ENCODE measurements at regions not wholly inside any gene's neighbourhood (a gene's known extent, or its start where the extent isn't known, plus 50 kb on each side); places are given as distances from the start of the nearest gene placed in this dataset.
"Not testable (repeated sequence)": the region's sequence is repeated elsewhere in the genome, so short reads cannot be mapped to it uniquely, and the experiment has no call there.

DNA sequence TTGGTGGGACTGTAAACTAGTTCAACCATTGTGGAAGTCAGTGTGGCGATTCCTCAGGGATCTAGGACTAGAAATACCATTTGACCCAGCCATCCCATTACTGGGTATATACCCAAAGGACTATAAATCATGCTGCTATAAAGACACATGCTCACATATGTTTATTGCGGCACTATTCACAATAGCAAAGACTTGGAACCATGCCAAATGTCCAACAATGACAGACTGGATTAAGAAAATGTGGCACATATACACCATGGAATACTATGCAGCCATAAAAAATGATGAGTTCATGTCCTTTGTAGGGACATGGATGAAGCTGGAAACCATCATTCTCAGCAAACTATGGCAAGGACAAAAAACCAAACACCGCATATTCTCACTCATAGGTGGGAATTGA, 370.4 kb downstream of the DLEU7 start:
- H3K27me3 Mint-ChIP-seq (ENCODE audit: low read depth), result peaks cover 31% of the 10 kb centered on the region
- DNase-seq (ENCODE audit: low spot score); H3K9me3 Mint-ChIP-seq; H3K4me3 Mint-ChIP-seq; H3K27ac Mint-ChIP-seq; H3K4me1 Mint-ChIP-seq (ENCODE audit: low read depth); H3K36me3 Mint-ChIP-seq (ENCODE audit: low read depth): not testable (repeated sequence)

DNA sequence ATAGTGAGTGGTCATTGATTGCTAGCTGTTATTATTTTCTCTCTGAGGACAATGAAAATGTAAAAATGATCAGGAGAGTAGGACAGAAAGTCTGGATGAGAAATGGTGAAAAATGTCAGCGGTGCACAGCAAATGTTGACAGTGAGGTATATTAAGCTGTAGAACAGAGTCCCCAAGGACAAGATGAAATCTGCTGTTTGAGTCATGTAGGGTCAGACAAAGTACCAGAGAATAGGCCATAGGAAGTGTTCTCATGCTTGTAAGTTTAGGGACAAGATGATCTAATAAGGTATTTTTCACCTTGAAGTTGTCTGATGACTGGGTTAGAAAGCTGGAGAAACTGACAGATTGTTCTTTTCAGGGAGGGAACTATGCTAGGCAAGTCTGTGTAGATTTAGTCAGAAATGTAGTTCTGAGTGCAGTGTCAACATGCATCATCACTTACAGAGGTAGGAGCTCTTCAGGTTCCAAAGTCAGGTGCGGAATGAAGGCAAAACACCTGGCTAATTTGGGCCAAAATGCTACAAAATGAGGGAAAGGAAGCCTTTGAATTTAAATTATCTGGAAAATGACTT, 369.3 kb downstream of the DLEU7 start:
- H3K27ac Mint-ChIP-seq, result no peak overlapping the region

DNA sequence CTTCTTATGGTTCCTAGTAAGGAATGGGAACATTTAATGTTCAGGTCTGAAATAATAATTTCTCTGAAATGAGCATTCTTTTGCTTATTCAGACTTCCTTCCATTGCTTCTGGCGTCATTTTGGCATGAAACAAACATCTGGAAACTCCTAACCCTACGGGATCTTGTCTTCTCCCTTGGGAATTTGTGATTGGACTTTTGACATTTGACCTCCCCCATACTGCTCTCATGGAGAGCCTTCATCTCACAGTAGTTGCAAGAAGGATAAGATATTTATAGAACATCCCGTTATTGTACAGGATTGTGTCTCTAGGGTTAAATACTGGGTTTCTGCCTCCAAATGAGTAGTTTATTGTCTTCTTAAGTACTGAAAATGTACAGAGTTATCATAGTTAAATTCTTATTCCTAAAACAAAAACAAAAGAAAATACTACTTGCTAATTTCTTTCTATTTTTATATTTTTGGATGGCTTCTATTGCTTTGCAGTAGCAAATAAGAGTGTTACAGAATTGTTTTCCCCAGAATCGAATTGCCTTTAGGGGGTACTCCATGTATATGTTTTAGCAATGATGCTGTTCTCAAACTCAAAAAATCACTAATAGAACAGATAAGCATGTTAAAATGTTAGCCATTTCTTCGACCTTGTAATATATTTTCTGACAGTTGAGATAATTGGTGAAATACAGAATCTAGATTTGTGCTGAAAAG, 366.8 kb downstream of the DLEU7 start:
- Mint-ChIP-seq H3K4me3 (no peak overlapping the region), H3K27me3 (ENCODE audit: low read depth) (peaks cover 41% of the 10 kb centered on the region), H3K27ac (no peak overlapping the region), H3K36me3 (ENCODE audit: low read depth) (no peaks in the 10 kb centered on the region), H3K9me3 (no peaks in the 10 kb centered on the region), H3K4me1 (ENCODE audit: low read depth) (no peaks in the 10 kb centered on the region)
- no peak for DNase-seq (ENCODE audit: low spot score)

More for the DNA sequence above, 369.3 kb downstream of the DLEU7 start:
- H3K36me3 Mint-ChIP-seq (ENCODE audit: low read depth), result no peaks in the 10 kb centered on the region
- no peaks in the 10 kb centered on the region for H3K9me3 Mint-ChIP-seq
- peaks cover 31% of the 10 kb centered on the region for H3K27me3 Mint-ChIP-seq (ENCODE audit: low read depth)
- DNase-seq (ENCODE audit: low spot score), result no peak
- no peaks in the 10 kb centered on the region for H3K4me1 Mint-ChIP-seq (ENCODE audit: low read depth)
- no peak overlapping the region for H3K4me3 Mint-ChIP-seq

DNA sequence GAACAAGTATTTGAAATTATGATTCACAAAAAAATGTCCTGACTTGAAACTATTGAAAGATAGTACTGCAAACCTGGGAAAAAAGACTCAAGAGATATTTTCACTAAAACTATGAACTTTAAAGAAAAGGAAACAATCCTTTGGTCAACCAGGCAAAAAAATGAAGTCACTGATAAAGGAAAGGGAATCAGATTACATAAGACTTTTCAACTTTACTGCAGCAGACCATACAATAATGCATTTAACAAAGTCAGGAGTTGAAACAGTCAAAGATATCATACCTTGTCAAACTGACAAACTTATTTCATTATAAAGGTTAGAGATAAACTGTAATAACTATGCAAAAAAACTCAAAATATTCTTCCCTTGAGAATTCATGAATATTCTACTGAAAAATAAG, 361.6 kb downstream of the DLEU7 start:
- Mint-ChIP-seq H3K27me3 (ENCODE audit: low read depth) (peaks cover 53% of the 10 kb centered on the region), H3K4me3 (no peak overlapping the region), H3K9me3 (no peaks in the 10 kb centered on the region), H3K27ac (no peak overlapping the region), H3K36me3 (ENCODE audit: low read depth) (no peaks in the 10 kb centered on the region), H3K4me1 (ENCODE audit: low read depth) (no peaks in the 10 kb centered on the region)
- DNase-seq (ENCODE audit: low spot score), result no peak

DNA sequence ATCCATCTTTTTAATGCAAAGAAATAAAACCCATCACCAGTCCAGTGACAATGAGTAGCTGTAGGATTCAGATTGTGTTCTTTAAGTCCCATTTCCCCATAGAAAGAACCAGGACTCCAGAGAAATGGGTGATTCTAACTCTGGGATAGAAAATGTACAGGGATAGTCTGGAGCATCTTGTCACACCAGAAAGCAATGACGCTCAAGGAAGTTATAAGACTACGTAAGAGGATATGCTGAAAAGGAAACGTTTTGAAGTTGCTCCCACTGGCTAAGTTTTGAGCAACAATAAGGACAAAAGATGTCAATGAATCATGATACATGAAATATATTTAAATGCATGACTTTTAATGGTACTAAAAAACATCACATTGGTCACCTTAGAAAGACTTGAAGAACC, 360.1 kb downstream of the DLEU7 start:
- no peak for DNase-seq (ENCODE audit: low spot score)
- no peaks in the 10 kb centered on the region for H3K36me3 Mint-ChIP-seq (ENCODE audit: low read depth)
- no peak overlapping the region for H3K27ac Mint-ChIP-seq
- no peaks in the 10 kb centered on the region for H3K9me3 Mint-ChIP-seq
- H3K4me3 Mint-ChIP-seq, result no peak overlapping the region
- peaks cover 52% of the 10 kb centered on the region for H3K27me3 Mint-ChIP-seq (ENCODE audit: low read depth)
- H3K4me1 Mint-ChIP-seq (ENCODE audit: low read depth), result no peaks in the 10 kb centered on the region

DNA sequence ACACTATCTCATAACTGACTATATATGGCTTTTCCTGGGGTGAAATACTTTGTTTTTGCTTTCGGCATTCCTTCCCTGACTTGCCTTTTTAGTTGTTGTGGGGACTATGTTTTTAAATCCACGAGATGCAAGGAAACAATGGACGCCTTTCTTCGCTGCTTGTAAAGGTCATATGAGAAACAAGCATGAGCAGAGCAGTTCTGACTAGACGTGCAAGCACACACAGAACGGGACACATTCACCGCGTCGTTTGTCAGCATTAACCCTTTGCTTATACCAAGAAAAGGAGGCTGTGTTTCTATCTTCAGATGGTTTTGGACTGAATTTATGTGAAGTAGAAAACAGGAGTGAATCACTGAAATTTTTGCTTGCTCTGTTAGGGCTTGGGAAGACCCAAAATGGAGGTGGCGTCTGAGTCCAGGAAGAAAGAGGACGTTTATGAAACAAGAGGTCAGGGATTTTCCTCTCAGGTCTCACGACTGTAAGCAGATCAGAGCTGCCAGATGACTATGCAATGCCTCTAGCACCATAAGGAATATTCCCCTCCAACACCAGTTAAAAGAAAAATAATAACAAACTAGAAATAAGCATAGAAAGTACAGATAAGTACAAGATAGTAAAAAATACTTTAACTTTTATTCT, 358.9 kb downstream of the DLEU7 start:
- Mint-ChIP-seq H3K4me3 (no peak overlapping the region), H3K9me3 (no peaks in the 10 kb centered on the region), H3K4me1 (ENCODE audit: low read depth) (no peaks in the 10 kb centered on the region), H3K36me3 (ENCODE audit: low read depth) (no peaks in the 10 kb centered on the region), H3K27ac (no peak overlapping the region), H3K27me3 (ENCODE audit: low read depth) (peaks cover 58% of the 10 kb centered on the region)
- no peak for DNase-seq (ENCODE audit: low spot score)

DNA sequence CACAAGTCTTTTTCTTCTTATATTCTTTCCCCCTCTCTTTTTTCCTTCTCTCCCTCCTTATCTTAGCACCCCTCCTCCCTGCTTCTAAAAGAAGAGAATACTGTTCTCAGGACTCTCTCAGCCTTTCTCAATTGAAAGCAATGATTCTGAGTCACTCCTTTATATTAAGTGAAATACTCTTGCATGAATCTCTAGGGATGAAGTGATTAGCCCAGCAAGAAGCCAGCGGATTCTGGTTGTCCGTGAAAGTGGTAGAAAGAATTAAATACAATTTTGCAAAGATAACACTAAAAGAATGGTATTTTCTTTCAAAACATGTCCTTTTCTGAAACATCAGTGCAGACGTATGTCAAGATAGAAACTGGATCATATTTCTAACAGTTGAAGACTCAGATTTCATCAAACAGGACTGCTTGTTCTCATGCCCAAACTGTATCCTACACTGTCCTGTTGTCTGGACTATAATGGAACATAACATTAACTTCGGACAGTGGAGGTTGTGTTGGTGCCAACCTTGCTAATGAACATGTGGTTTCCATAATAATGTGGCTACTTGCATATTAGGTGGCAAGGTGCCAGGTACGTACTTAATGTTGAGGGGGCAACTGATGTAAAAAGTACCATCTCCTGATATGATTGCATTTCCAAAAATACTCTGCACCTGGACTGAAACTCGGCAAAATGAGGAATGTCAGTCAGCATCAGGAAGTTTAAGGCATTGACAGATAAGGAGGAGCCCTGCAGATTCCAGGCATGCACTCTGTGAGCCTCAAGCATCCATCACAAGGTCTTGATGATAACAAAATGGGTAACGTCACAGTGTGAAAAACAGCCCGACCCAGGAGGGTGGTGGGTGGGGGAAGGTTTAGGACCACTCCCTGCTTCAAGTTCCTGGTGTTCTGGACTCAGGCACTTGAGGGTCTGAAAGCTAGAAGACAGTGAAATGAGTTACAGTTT, 357.2 kb downstream of the DLEU7 start:
- Mint-ChIP-seq H3K36me3 (ENCODE audit: low read depth) (no peaks in the 10 kb centered on the region), H3K27me3 (ENCODE audit: low read depth) (peaks cover 55% of the 10 kb centered on the region), H3K9me3 (no peaks in the 10 kb centered on the region), H3K4me3 (no peak overlapping the region), H3K27ac (no peak overlapping the region), H3K4me1 (ENCODE audit: low read depth) (no peaks in the 10 kb centered on the region)
- no peak for DNase-seq (ENCODE audit: low spot score)

DNA sequence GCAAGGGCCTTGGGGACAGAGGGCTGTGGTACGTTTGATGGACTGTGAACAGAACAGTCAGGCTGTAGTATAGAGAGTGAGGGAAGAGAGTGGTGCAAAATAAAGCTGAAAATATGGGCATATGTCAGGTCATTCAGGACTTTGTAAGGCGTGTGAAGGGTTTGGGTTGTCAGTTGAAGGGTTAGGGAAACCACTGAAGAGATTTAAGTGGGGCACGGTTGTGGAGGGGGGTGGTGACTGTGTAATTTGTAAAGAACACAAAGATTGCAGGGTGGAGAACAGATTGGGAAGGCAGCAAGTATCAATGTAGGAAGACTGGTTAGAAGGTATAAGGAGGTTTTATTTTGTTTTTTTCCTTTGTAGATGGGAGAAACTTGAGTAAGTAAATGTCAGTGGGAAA, 349.8 kb downstream of the DLEU7 start:
- Mint-ChIP-seq H3K4me3 (no peak overlapping the region), H3K36me3 (ENCODE audit: low read depth) (no peaks in the 10 kb centered on the region), H3K9me3 (no peaks in the 10 kb centered on the region), H3K27me3 (ENCODE audit: low read depth) (peaks cover 21% of the 10 kb centered on the region), H3K27ac (no peak overlapping the region), H3K4me1 (ENCODE audit: low read depth) (no peaks in the 10 kb centered on the region)
- DNase-seq (ENCODE audit: low spot score), result no peak

DNA sequence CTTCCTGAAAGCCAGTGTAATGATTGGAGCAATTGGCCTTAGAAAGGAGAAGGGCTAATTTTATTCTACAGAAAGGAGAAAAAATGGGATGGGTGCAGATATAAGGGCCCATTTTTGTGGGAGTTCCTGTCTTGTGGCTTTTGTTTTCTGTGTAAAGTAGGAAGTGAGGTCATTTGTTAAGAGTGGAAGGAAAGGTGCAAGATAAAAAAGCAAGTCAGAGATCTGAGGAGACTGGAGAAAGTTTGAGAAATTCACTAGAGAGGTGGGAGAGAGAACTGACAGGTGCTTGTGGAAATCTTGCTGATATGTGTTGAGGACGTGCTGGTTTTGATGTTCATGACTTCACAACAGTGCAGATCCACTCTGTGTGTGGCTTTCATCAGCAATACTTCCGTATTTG, 349.4 kb downstream of the DLEU7 start:
- DNase-seq (ENCODE audit: low spot score), result no peak
- Mint-ChIP-seq H3K36me3 (ENCODE audit: low read depth) (no peaks in the 10 kb centered on the region), H3K27me3 (ENCODE audit: low read depth) (peaks cover 20% of the 10 kb centered on the region), H3K4me3 (no peak overlapping the region), H3K4me1 (ENCODE audit: low read depth) (no peaks in the 10 kb centered on the region), H3K27ac (no peak overlapping the region), H3K9me3 (no peaks in the 10 kb centered on the region)

DNA sequence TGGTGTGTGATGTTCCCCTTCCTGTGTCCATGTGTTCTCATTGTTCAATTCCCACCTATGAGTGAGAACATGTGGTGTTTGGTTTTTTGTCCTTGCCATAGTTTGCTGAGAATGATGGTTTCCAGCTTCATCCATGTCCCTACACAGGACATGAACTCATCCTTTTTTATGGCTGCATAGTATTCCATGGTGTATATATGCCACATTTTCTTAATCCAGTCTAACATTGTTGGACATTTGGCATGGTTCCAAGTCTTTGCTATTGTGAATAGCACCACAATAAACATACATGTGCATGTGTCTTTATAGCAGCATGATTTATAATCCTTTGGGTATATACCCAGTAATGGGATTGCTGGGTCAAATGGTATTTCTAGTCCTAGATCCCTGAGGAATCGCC, 340.3 kb downstream of the DLEU7 start:
- H3K9me3 Mint-ChIP-seq; DNase-seq (ENCODE audit: low spot score); H3K4me3 Mint-ChIP-seq; H3K27ac Mint-ChIP-seq; H3K4me1 Mint-ChIP-seq (ENCODE audit: low read depth); H3K36me3 Mint-ChIP-seq (ENCODE audit: low read depth): not testable (repeated sequence)
- peaks cover 19% of the 10 kb centered on the region for H3K27me3 Mint-ChIP-seq (ENCODE audit: low read depth)

DNA sequence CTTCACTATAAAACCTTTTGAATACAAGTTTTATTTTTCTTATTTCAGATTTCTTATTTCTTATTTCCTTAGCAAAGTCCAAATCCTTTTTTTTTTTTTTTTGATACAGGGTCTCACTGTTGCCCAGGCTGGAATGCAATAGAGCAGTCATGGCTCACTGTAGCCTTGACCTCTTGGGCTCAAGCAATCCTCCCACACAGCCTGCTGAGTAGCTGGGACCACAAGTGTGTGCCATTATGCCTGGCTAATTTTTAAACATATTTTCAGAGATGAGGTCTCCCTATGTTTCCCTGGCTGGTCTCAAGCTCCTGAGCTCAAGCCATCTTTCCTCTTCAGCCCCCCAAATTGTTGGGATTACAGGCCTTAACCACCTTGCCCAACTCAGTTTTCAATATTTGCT, 334.3 kb downstream of the DLEU7 start:
- no peak for DNase-seq (ENCODE audit: low spot score)
- Mint-ChIP-seq H3K4me3 (no peak overlapping the region), H3K4me1 (ENCODE audit: low read depth) (peaks cover under 1% of the 10 kb centered on the region), H3K27ac (no peak overlapping the region), H3K36me3 (ENCODE audit: low read depth) (no peaks in the 10 kb centered on the region), H3K9me3 (peaks cover 7% of the 10 kb centered on the region), H3K27me3 (ENCODE audit: low read depth) (peaks cover 14% of the 10 kb centered on the region)

DNA sequence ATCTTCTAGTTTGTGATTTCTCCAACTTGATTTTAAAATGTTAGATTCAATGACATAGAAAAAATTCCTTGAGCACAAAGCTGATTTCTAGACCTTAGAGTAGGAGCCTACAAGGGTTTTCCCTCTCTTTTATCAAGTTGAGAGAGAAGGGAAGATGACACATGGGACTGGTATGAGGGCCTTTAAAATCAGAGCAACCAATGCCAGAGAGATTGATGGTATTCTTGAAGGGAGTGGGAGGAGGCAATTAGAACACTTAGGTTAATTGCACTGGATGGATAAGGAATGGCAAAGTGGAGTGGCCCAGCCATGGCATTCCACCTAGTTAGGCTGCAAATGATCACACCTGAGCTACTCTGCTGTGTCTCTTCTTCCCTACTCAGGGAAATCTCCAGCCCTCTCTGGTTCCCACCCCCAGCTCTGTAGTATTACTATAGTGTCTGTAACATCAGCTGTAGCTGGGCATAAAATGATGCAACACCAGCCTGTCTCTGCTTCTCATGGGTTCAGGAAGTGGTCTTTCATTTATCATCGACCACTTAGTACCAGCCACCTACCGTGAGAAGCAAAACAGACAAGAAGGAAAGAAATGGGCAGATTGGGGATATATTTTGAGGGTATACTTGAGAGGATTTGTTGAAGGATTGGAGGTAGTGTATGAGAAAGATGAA, 333.6 kb downstream of the DLEU7 start:
- H3K4me1 Mint-ChIP-seq (ENCODE audit: low read depth), result peaks cover 2% of the 10 kb centered on the region
- H3K4me3 Mint-ChIP-seq, result no peak overlapping the region
- peaks cover 14% of the 10 kb centered on the region for H3K27me3 Mint-ChIP-seq (ENCODE audit: low read depth)
- H3K36me3 Mint-ChIP-seq (ENCODE audit: low read depth), result no peaks in the 10 kb centered on the region
- H3K9me3 Mint-ChIP-seq, result peaks cover 7% of the 10 kb centered on the region
- DNase-seq (ENCODE audit: low spot score), result no peak
- no peak overlapping the region for H3K27ac Mint-ChIP-seq

DNA sequence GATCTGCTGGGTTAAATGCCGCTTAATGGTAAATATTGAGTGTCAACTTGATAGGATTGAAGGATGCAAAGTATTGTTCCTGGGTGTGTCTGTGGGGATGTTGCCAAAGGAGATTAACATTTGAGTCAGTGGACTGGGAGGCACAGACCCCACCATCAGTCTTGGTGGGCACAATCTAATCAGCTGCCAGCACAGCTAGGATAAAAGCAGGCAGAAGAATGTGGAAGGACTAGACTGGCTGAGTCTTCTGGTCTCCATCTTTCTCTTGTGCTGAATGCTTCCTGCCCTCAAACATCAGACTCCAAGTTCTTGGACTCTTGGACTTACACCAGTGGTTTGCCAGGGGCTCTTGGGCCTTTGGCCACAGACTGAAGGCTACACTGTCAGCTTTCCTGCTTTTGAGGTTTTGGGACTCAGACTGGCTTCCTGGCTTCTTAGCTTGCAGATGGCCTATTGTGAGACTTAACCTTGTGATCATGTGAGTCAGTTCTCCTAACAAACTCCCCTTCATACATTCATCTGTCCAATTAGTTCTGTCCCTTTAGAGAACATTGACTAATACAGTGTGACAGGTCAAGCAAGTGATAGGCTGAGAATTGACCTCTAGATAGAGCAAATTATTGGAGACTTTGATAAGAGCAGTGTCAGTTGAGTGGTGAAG, 332.5 kb downstream of the DLEU7 start:
- H3K27me3 Mint-ChIP-seq (ENCODE audit: low read depth), result peaks cover 14% of the 10 kb centered on the region
- not testable (repeated sequence) for H3K27ac Mint-ChIP-seq; H3K9me3 Mint-ChIP-seq; H3K36me3 Mint-ChIP-seq (ENCODE audit: low read depth); H3K4me1 Mint-ChIP-seq (ENCODE audit: low read depth); H3K4me3 Mint-ChIP-seq; DNase-seq (ENCODE audit: low spot score)

Data from T-helper 2 cell treated with Interferon-gamma antibody and Interleukin-4, amounts not matched to agents 5 μg/mL and 100 μg/mL, for 36 hours (primary cell).